GM20000 (cell line): ENCODE measurements at regions not wholly inside any gene's neighbourhood (a gene's known extent, or its start where the extent isn't known, plus 50 kb on each side); places are given as distances from the start of the nearest gene placed in this dataset.

Experiments
- DNase-seq: peaks from one replicate; pipeline ENCODE4 v3.0.0; 2012; ENCODE audit warnings: low spot score
- TF ChIP-seq, protein P1 (sequence below): IDR thresholded peaks from 2 replicates; pipeline ENCODE4 v1.5.1; 2012; ENCODE audit warnings: mild to moderate bottlenecking, control low read depth; ENCODE audit errors: extremely low read depth, missing control alignments

DNA sequence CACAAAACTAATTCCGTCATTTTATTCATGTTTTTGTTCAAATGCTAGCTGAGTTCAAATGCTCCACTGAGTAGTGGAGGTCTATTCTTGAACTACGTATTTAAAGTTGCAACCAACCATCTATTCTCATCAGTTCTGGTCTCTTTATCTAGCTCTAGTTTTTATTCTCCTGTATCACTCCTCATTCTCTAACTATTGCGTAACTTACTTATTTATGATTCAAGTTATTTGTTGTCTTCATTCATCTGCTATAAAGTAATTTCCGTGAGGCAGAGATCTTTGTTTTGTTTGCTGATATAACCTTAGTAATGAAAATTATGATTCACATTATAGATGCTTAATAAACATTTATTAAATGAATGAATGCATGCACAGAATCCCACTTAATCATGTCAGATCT, 221.6 kb upstream of the ASCC3 start:
- DNase-seq: no peak
- TF ChIP-seq, protein P1, sequence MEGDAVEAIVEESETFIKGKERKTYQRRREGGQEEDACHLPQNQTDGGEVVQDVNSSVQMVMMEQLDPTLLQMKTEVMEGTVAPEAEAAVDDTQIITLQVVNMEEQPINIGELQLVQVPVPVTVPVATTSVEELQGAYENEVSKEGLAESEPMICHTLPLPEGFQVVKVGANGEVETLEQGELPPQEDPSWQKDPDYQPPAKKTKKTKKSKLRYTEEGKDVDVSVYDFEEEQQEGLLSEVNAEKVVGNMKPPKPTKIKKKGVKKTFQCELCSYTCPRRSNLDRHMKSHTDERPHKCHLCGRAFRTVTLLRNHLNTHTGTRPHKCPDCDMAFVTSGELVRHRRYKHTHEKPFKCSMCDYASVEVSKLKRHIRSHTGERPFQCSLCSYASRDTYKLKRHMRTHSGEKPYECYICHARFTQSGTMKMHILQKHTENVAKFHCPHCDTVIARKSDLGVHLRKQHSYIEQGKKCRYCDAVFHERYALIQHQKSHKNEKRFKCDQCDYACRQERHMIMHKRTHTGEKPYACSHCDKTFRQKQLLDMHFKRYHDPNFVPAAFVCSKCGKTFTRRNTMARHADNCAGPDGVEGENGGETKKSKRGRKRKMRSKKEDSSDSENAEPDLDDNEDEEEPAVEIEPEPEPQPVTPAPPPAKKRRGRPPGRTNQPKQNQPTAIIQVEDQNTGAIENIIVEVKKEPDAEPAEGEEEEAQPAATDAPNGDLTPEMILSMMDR: no peak

DNA sequence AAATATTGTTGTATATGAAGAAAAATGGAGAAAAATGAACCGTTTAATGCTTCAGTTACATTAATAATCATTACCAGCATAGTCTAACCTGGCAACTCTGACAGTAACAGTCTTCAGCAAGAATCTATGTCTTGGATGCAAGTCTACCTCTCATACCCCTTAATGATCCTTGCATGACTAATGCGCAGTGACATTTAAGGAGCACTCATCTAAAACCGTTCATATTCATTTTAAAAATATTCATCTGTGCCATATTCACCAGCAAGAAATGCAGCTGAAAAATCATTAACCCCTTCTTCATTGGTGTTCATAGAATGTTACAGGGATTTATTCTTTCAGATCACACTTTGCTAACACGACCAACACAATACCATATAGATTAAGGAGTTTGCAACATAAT, 227.2 kb upstream of the ASCC3 start:
- TF ChIP-seq, protein P1: no peak
- DNase-seq: no peak

DNA sequence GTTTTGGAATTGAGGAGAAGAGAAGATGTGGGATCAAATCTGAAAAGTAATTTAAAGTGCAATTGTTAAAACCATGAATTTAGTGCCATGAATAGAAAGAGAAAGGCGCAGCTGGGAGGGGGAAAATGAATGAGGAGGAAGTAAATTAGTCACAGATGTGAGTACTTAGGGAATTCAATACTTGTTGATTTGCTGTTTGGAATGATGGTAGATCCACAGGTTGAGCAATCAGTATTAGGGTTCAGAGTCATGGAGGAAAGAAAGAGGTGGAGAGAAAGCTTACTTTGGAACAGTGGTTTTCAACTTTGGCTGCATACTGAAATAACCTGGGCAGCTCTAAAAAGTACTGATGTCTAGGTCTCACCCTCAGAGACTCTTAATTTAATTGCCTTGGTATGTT, 229.7 kb upstream of the ASCC3 start:
- TF ChIP-seq, protein P1: no peak
- no peak for DNase-seq

DNA sequence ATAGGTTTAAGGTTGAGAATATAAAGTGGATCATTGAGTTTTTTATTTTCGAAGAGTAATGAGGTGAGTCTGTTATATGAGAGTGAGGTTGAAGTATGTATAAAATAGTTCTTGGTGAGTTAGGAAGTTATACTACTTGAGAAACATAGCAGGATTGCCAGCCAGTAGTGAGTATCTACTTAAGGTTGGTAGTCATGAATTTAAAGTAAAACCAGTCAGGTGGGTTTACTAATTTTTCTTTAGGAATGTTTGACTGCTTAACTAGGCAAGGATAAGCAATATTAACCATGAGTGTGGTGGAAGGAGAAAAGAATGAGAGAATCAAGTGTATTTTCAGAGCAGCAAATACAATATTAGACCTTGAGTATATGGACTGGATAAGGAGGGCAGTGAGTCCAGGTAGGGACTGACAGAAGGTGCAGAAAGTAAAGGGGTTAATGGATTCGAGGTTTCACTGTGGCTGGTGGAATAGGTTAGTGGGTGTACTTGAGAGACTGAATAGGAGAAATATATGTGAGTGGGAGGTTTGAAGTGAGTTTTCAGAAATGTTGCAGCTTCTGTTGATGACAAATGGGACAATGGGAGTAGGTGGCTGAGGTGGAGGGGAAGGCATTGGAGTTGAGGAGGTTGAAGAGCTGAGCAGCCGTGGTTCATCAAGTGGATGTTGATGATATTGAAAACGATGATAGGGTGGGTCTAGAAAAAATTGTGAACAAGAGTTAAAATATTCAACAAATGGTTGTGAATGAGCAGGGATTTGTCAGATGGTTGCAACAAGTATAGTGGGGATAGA, 232.5 kb upstream of the ASCC3 start:
- no peak for DNase-seq
- TF ChIP-seq, protein P1: no peak

DNA sequence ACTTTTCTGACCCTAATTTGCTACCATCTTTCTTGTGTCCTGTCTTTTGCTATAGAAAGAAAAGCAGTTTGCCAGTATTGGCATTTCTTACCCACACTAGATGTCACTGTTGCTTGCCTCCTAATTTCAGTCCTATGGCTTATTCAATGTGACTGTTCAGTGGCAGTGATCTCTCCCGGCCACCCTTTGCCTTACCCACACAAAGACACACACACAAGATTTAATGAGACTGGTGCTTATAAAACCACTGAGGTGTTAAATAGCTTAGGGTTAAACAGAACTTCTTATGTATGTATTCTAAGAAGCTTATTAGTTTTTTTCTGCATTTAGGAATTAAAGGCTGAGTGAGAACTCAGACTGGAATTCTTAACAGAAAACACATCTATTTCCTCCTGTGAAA, 233.6 kb upstream of the ASCC3 start:
- TF ChIP-seq, protein P1: no peak
- peak; percentile 10 for DNase-seq

DNA sequence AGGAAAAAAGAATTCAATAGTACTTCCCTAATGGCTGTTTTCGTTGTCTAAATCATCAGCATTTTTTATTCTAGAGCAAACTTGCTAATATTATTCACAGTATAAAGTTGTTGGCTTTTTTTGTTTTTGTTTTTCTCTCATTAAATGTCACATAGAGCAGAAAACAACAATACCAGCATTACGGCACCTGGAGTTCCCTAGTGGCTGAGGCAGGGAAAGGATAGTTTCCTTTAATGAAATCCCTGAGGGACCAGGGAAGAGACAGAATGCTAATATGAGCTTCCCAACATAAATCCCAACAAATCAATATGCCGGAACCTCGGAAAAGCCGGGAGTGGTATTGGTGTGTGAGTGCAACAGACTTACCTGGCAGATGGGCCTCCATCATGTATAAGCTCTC, 235.2 kb upstream of the ASCC3 start:
- TF ChIP-seq, protein P1: no peak
- no peak for DNase-seq

DNA sequence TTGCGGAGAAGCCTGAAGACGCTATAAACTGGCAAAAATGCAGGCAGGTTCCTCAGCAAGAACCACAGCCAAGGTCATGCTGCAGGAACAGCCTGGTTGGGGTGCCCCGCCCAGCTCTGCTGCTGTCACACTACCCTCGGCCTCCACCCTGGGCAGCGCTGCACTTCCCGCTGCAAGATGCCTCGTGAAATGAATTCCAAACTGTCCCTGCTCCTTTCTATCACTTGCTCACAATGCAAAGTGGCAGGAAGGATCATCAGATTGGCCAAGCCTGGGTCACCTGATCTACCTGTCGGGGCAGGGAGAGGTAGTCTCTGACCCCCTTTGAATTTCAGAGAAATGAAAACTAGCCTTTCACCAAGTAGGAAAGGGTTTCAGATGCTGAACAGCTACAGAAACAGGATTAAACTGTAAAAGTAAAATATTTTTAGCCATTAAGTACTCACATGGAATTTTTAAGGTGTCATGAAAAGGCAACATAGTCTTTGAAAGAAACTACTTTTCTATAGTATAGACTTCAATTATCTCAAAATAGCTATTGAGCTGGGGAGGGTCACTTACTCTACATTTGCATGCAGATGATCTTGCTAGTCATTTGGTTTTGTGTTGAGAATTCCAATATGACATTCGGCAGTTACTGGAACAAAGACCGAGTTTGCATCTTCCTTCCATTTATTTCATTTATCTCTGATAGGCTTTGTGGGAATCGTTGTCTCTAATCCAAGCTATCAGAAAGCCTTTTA, 236.4 kb upstream of the ASCC3 start:
- TF ChIP-seq, protein P1: no peak
- DNase-seq: no peak
